Panc1 (cell line): ENCODE measurements at regions not wholly inside any gene's neighbourhood (a gene's known extent, or its start where the extent isn't known, plus 50 kb on each side); places are given as distances from the start of the nearest gene placed in this dataset.
"Not testable (repeated sequence)": the region's sequence is repeated elsewhere in the genome, so short reads cannot be mapped to it uniquely, and the experiment has no call there.

Source experiments
- CTCF ChIP-seq: fragments of 450-650 bp; IDR thresholded peaks from 2 replicates; pipeline ENCODE4 v1.5.1; 2017; ENCODE audit warnings: mild to moderate bottlenecking
- POLR2AphosphoS5 ChIP-seq: IDR thresholded peaks from 2 replicates; pipeline ENCODE4 v1.6.1; 2012; ENCODE audit warnings: mild to moderate bottlenecking, low read depth, low read length, moderate library complexity
- REST ChIP-seq, 2 experiments: IDR thresholded peaks; 2 replicates each; pipeline ENCODE4 v1.6.1; 2011 to 2012; ENCODE audit warnings: low read depth in 2 of 2, control low read depth in 1 of 2, low read length in 1 of 2, mild to moderate bottlenecking in 1 of 2, moderate library complexity in 1 of 2; ENCODE audit not compliant: insufficient read depth in 1 of 2
- SIN3A ChIP-seq: IDR thresholded peaks from 2 replicates; pipeline ENCODE4 v1.6.1; 2012; ENCODE audit warnings: low read depth, mild to moderate bottlenecking, low read length, moderate library complexity, borderline replicate concordance; ENCODE audit not compliant: insufficient read depth
- TCF7L2 ChIP-seq: IDR thresholded peaks from 2 replicates; pipeline ENCODE4 v1.6.1; 2011; ENCODE audit warnings: mild to moderate bottlenecking, low read depth, low read length, inconsistent platforms

GRCh38 chr7:9621306-9621902 is 1188.0 kb downstream of the NXPH1 start:
- not testable (repeated sequence) for TF ChIP-seq REST (IDR thresholded peaks at IDR 0.05; ENCODE audit: insufficient read depth in 1 of 2, low read depth in 2 of 2, low read length in 1 of 2); CTCF; POLR2AphosphoS5; SIN3A; TCF7L2
